PC-9 (cell line): ENCODE measurements at regions not wholly inside any gene's neighbourhood (a gene's known extent, or its start where the extent isn't known, plus 50 kb on each side); places are given as distances from the start of the nearest gene placed in this dataset.
"Not testable (repeated sequence)": the region's sequence is repeated elsewhere in the genome, so short reads cannot be mapped to it uniquely, and the experiment has no call there.

Experiments
- BruUV-seq: library from RNA; stranded (reverse); fragments of 400-500 nt; replicated peaks from 2 replicates; lab custom pipeline; 2021; lab: Mats Ljungman, UMichigan
- CTCF ChIA-PET: fragments of 300-600 bp; sonication (Branson Sonifier 250); formaldehyde crosslinking; loops from one replicate; lab custom pipeline; 2022; ENCODE audit warnings: antibody characterized with exemption; lab: Charles Lee
- POLR2A ChIA-PET: fragments of 300-600 bp; sonication (Branson Sonifier 250); formaldehyde crosslinking; loops from one replicate; lab custom pipeline; 2022; ENCODE audit warnings: antibody characterized with exemption; ENCODE audit not compliant: unreplicated experiment; lab: Charles Lee
- DNase-seq, 2 experiments: peaks; one replicate each; pipeline versions ENCODE4 v3.0.0 to v3.0.0-alpha.2; 2015 to 2022; ENCODE audit warnings: mixed read lengths in 1 of 2
- H2AFZ ChIP-seq: fragments of 200-600 bp; sonication (generic); 2 replicates; pipeline ENCODE4 v1.8.1; 2017; ENCODE audit warnings: antibody characterized with exemption
- H3F3A ChIP-seq: fragments of 200-600 bp; sonication (generic); 2 replicates; pipeline ENCODE4 v1.8.1; 2017; ENCODE audit warnings: antibody characterized with exemption, mild to moderate bottlenecking, low read depth; ENCODE audit not compliant: insufficient read depth
- H3K27ac ChIP-seq: fragments of 200-600 bp; sonication (generic); 2 replicates; pipeline ENCODE4 v1.6.1; 2016; ENCODE audit warnings: mixed run types
- H3K27me3 ChIP-seq: fragments of 200-600 bp; sonication (generic); 2 replicates; pipeline ENCODE4 v1.6.1; 2016; ENCODE audit warnings: low read depth, mixed run types; ENCODE audit not compliant: insufficient read depth
- H3K36me3 ChIP-seq: fragments of 200-600 bp; sonication (generic); 2 replicates; pipeline ENCODE4 v1.6.1; 2016; ENCODE audit warnings: low read depth, mixed run types
- H3K4me1 ChIP-seq: fragments of 200-600 bp; sonication (generic); replicated peaks from 2 replicates; pipeline ENCODE4 v1.6.1; 2016; ENCODE audit warnings: mixed run types; ENCODE audit not compliant: insufficient read depth
- H3K4me2 ChIP-seq: fragments of 200-600 bp; sonication (generic); 2 replicates; pipeline ENCODE4 v1.6.1; 2017; ENCODE audit warnings: mixed run types
- H3K4me3 ChIP-seq: fragments of 200-600 bp; sonication (generic); 2 replicates; pipeline ENCODE4 v1.6.1; 2016; ENCODE audit warnings: mixed run types
- H3K79me2 ChIP-seq: fragments of 200-600 bp; sonication (generic); 2 replicates; pipeline ENCODE4 v1.6.1; 2017; ENCODE audit warnings: low read depth, mixed run types
- H3K9me2 ChIP-seq: fragments of 200-600 bp; sonication (generic); 2 replicates; pipeline ENCODE4 v1.8.1; 2017; ENCODE audit warnings: mild to moderate bottlenecking; ENCODE audit not compliant: insufficient read depth
- H3K9me3 ChIP-seq: fragments of 200-600 bp; sonication (generic); 2 replicates; pipeline ENCODE4 v1.8.1; 2016; ENCODE audit warnings: low read depth; ENCODE audit not compliant: insufficient read depth
- H4K20me1 ChIP-seq: fragments of 200-600 bp; sonication (generic); 2 replicates; pipeline ENCODE4 v1.8.1; 2017; ENCODE audit not compliant: insufficient read depth
- CTCF ChIP-seq: fragments of 200-600 bp; sonication (generic); conservative IDR thresholded peaks from 2 replicates; pipeline ENCODE4 v1.6.1; 2017; ENCODE audit warnings: mixed run types, antibody characterized with exemption, mild to moderate bottlenecking, moderate library complexity
- EZH2 ChIP-seq: fragments of 200-600 bp; sonication (generic); IDR thresholded peaks from 2 replicates; pipeline ENCODE4 v1.8.0; 2017; ENCODE audit warnings: antibody characterized with exemption, low read depth
- intact Hi-C: fragments of 100-400 bp; cut with micrococcal nuclease; formaldehyde crosslinking; loops from one replicate; pipeline ENCODE4 v1.10.0; 2022; ENCODE audit not compliant: unreplicated experiment

- DNase-seq: no peak
- Histone ChIP-seq H4K20me1 (no peaks in the 10 kb centered on the region), H3K4me1 (no peaks in the 10 kb centered on the region)
Measured at GRCh38 chr4:165810726-165811125, 62.3 kb upstream of the TLL1 start.

GRCh38 chr4:165813606-165814005 lies 59.4 kb upstream of the TLL1 start:
- no peak for DNase-seq
- H3K27me3 ChIP-seq: no peaks in the 10 kb centered on the region
- no peaks in the 10 kb centered on the region for H3K9me2 ChIP-seq
- H3K79me2 ChIP-seq: no peaks in the 10 kb centered on the region
- ChIA-PET POLR2A (no interaction called here), CTCF (no interaction called here)
- H3K27ac ChIP-seq: no peak overlapping the region
- BruUV-seq: no TSS peak
- H3K9me3 ChIP-seq: no peaks in the 10 kb centered on the region
- no peaks in the 10 kb centered on the region for H3F3A ChIP-seq
- no peak overlapping the region for H2AFZ ChIP-seq
- no peaks in the 10 kb centered on the region for H3K36me3 ChIP-seq
- intact Hi-C loops: no loop called here
- no peak overlapping the region for H3K4me2 ChIP-seq
- H4K20me1 ChIP-seq: no peaks in the 10 kb centered on the region
- TF ChIP-seq EZH2 (no peak), CTCF (no peak)
- H3K4me3 ChIP-seq: no peak overlapping the region
- H3K4me1 ChIP-seq: no peaks in the 10 kb centered on the region

More at GRCh38 chr4:165810726-165811125, 62.3 kb upstream of the TLL1 start:
- Histone ChIP-seq H2AFZ (no peak overlapping the region), H3K4me3 (no peak overlapping the region), H3K4me2 (no peak overlapping the region), H3K36me3 (no peaks in the 10 kb centered on the region), H3K27ac (no peak overlapping the region), H3K9me3 (no peaks in the 10 kb centered on the region), H3F3A (no peaks in the 10 kb centered on the region), H3K9me2 (no peaks in the 10 kb centered on the region), H3K27me3 (no peaks in the 10 kb centered on the region), H3K79me2 (no peaks in the 10 kb centered on the region)
- POLR2A ChIA-PET: no interaction called here
- no peak for TF ChIP-seq CTCF
- no peak for TF ChIP-seq EZH2
- intact Hi-C loops: no loop called here
- BruUV-seq: no TSS peak
- CTCF ChIA-PET: no interaction called here

GRCh38 chr4:165814256-165815020 lies 58.6 kb upstream of the TLL1 start:
- H3K4me2 ChIP-seq: no peak overlapping the region
- CTCF ChIA-PET: no interaction called here
- no peak overlapping the region for H3K27ac ChIP-seq
- no peaks in the 10 kb centered on the region for H4K20me1 ChIP-seq
- H3K9me3 ChIP-seq: no peaks in the 10 kb centered on the region
- no peaks in the 10 kb centered on the region for H3K27me3 ChIP-seq
- intact Hi-C loops: no loop called here
- BruUV-seq: no TSS peak
- TF ChIP-seq CTCF (no peak), EZH2 (no peak)
- no peaks in the 10 kb centered on the region for H3K79me2 ChIP-seq
- no peak overlapping the region for H2AFZ ChIP-seq
- POLR2A ChIA-PET: no interaction called here
- H3K4me1 ChIP-seq: no peaks in the 10 kb centered on the region
- no peak overlapping the region for H3K4me3 ChIP-seq
- H3K9me2 ChIP-seq: no peaks in the 10 kb centered on the region
- H3K36me3 ChIP-seq: no peaks in the 10 kb centered on the region
- DNase-seq: no peak
- no peaks in the 10 kb centered on the region for H3F3A ChIP-seq

GRCh38 chr4:165819126-165819525 lies 53.9 kb upstream of the TLL1 start:
- intact Hi-C loops, H3K4me3 ChIP-seq, CTCF ChIA-PET, H3K36me3 ChIP-seq, H3F3A ChIP-seq, H3K9me2 ChIP-seq, H3K9me3 ChIP-seq, H3K27me3 ChIP-seq, POLR2A ChIA-PET, H4K20me1 ChIP-seq, H3K27ac ChIP-seq, BruUV-seq, H3K4me1 ChIP-seq, H3K4me2 ChIP-seq, H3K79me2 ChIP-seq, H2AFZ ChIP-seq, DNase-seq: not testable (repeated sequence)
